OCI-LY7 (cell line): ENCODE measurements at regions not wholly inside any gene's neighbourhood (a gene's known extent, or its start where the extent isn't known, plus 50 kb on each side); places are given as distances from the start of the nearest gene placed in this dataset.

Experiments
- BruUV-seq: library from RNA; stranded (reverse); fragments of 400-500 nt; replicated peaks from 2 replicates; lab custom pipeline; 2021; lab: Mats Ljungman, UMichigan
- CTCF ChIA-PET: fragments of 300-600 bp; sonication (Branson Sonifier 250); formaldehyde crosslinking; loops from one replicate; lab custom pipeline; 2022; ENCODE audit warnings: antibody characterized with exemption; ENCODE audit not compliant: unreplicated experiment; lab: Charles Lee
- POLR2A ChIA-PET: fragments of 300-600 bp; sonication (Branson Sonifier 250); formaldehyde crosslinking; loops from one replicate; lab custom pipeline; 2022; ENCODE audit warnings: antibody characterized with exemption; lab: Charles Lee
- DNase-seq: peaks from one replicate; pipeline ENCODE4 v3.0.0-alpha.2; 2015; ENCODE audit warnings: low spot score
- H2AFZ ChIP-seq: fragments of 200-600 bp; sonication (generic), shearing (Covaris generic); 2 replicates; pipeline ENCODE4 v1.6.1; 2014; ENCODE audit warnings: mild to moderate bottlenecking, antibody characterized with exemption, low read length, moderate library complexity
- H3K27ac ChIP-seq: fragments of 200-600 bp; sonication (generic); 2 replicates; pipeline ENCODE4 v1.5.1; 2014; ENCODE audit warnings: mixed run types, low read depth, mild to moderate bottlenecking, moderate library complexity, low read length, inconsistent platforms; ENCODE audit not compliant: poor library complexity, severe bottlenecking
- H3K36me3 ChIP-seq: fragments of 200-600 bp; sonication (generic); 2 replicates; pipeline ENCODE4 v1.6.1; 2014; ENCODE audit warnings: mild to moderate bottlenecking, antibody characterized with exemption, low read length, moderate library complexity, mixed read lengths; ENCODE audit not compliant: insufficient read depth
- H3K4me1 ChIP-seq: fragments of 200-600 bp; sonication (generic); 2 replicates; pipeline ENCODE4 v1.5.1; 2014; ENCODE audit warnings: mild to moderate bottlenecking, low read length; ENCODE audit not compliant: insufficient read depth, poor library complexity, severe bottlenecking
- H3K4me2 ChIP-seq: fragments of 200-600 bp; sonication (generic); 2 replicates; pipeline ENCODE4 v1.6.1; 2014; ENCODE audit warnings: mild to moderate bottlenecking, low read length
- H3K4me3 ChIP-seq: fragments of 200-600 bp; sonication (generic); 2 replicates; pipeline ENCODE4 v1.5.1; 2014; ENCODE audit warnings: mild to moderate bottlenecking, low read depth, low read length; ENCODE audit not compliant: poor library complexity, severe bottlenecking
- H3K79me2 ChIP-seq: fragments of 200-600 bp; sonication (generic); 2 replicates; pipeline ENCODE4 v1.6.1; 2016; ENCODE audit warnings: low read depth, mild to moderate bottlenecking, low read length, moderate library complexity, mixed read lengths; ENCODE audit not compliant: insufficient read depth
- H3K9me2 ChIP-seq: fragments of 200-600 bp; sonication (generic); 2 replicates; pipeline ENCODE4 v1.6.1; 2016; ENCODE audit warnings: mild to moderate bottlenecking, low read length, mixed read lengths; ENCODE audit not compliant: insufficient read depth
- H3K9me3 ChIP-seq: fragments of 200-600 bp; sonication (generic); 2 replicates; pipeline ENCODE4 v1.6.1; 2014; ENCODE audit warnings: mild to moderate bottlenecking, mixed run types, low read length, mixed read lengths
- H4K20me1 ChIP-seq: fragments of 200-600 bp; sonication (generic); 2 replicates; pipeline ENCODE4 v1.6.1; 2014; ENCODE audit warnings: mild to moderate bottlenecking, antibody characterized with exemption, low read length, moderate library complexity, mixed read lengths; ENCODE audit not compliant: insufficient read depth
- CTCF ChIP-seq: fragments of 200-600 bp; sonication (generic); conservative IDR thresholded peaks from 2 replicates; pipeline ENCODE4 v1.5.1; 2014; ENCODE audit warnings: mild to moderate bottlenecking, antibody characterized with exemption, low read length, moderate library complexity, mixed read lengths
- EZH2phosphoT487 ChIP-seq: fragments of 200-600 bp; sonication (generic); IDR thresholded peaks from 2 replicates; pipeline ENCODE4 v1.6.1; 2018; ENCODE audit warnings: low read depth, borderline replicate concordance, mild to moderate bottlenecking, mixed run types, antibody characterized with exemption, low read length, moderate library complexity, mixed read lengths
- intact Hi-C: fragments of 100-400 bp; cut with micrococcal nuclease; formaldehyde crosslinking; loops from one replicate; pipeline ENCODE4 v1.10.0; 2022; ENCODE audit not compliant: unreplicated experiment

- Histone ChIP-seq H3K4me2 (no peak overlapping the region), H3K4me3 (no peak overlapping the region), H3K9me2 (no peaks in the 10 kb centered on the region), H3K9me3 (no peaks in the 10 kb centered on the region), H3K79me2 (no peaks in the 10 kb centered on the region), H3K27ac (no peak overlapping the region), H4K20me1 (no peaks in the 10 kb centered on the region), H3K36me3 (no peaks in the 10 kb centered on the region), H2AFZ (no peak overlapping the region), H3K4me1 (no peaks in the 10 kb centered on the region)
- POLR2A ChIA-PET = interaction anchor here (0.6 kb wide), 1 partner anchor 959 kb away, joined by 3 read pairs; no protein-coding TSS in a partner anchor
- BruUV-seq = no TSS peak
- TF ChIP-seq CTCF (no peak), EZH2phosphoT487 (no peak)
- no peak for DNase-seq
- CTCF ChIA-PET = no interaction called here
- intact Hi-C loops = no loop called here
Measured at GRCh38 chr3:163664466-163664865, 1413.8 kb downstream of the SI start.

GRCh38 chr3:163657088-163657487, 1421.2 kb downstream of the SI start:
- H3K36me3 ChIP-seq = no peaks in the 10 kb centered on the region
- POLR2A ChIA-PET = no interaction called here
- intact Hi-C loops = no loop called here
- no peaks in the 10 kb centered on the region; the same call in 1 of the 2 replicates for H3K9me3 ChIP-seq
- H3K4me1 ChIP-seq = no peaks in the 10 kb centered on the region
- CTCF ChIA-PET = no interaction called here
- H3K27ac ChIP-seq = no peak overlapping the region
- no peak overlapping the region for H3K4me3 ChIP-seq
- no peaks in the 10 kb centered on the region for H3K79me2 ChIP-seq
- BruUV-seq = no TSS peak
- TF ChIP-seq CTCF = no peak
- TF ChIP-seq EZH2phosphoT487 = no peak
- H4K20me1 ChIP-seq = no peaks in the 10 kb centered on the region
- H2AFZ ChIP-seq = no peak overlapping the region
- no peak overlapping the region for H3K4me2 ChIP-seq
- H3K9me2 ChIP-seq = no peaks in the 10 kb centered on the region
- no peak for DNase-seq

- TF ChIP-seq CTCF (no peak), EZH2phosphoT487 (no peak)
- no peaks in the 10 kb centered on the region for H3K36me3 ChIP-seq
- intact Hi-C loops = no loop called here
- no peaks in the 10 kb centered on the region for H3K4me1 ChIP-seq
- H4K20me1 ChIP-seq = no peaks in the 10 kb centered on the region
- no peaks in the 10 kb centered on the region; the same call in 1 of the 2 replicates for H3K9me3 ChIP-seq
- H3K79me2 ChIP-seq = no peaks in the 10 kb centered on the region
- no peak overlapping the region for H2AFZ ChIP-seq
- POLR2A ChIA-PET = no interaction called here
- no peak overlapping the region for H3K27ac ChIP-seq
- no peak for DNase-seq
- no TSS peak for BruUV-seq
- no peak overlapping the region for H3K4me3 ChIP-seq
- H3K4me2 ChIP-seq = no peak overlapping the region
- no peaks in the 10 kb centered on the region for H3K9me2 ChIP-seq
- CTCF ChIA-PET = no interaction called here
Measured at GRCh38 chr3:163655021-163655420, 1423.3 kb downstream of the SI start.
